Superior temporal gyrus (tissue), 1 donor: ENCODE measurements at regions not wholly inside any gene's neighbourhood (a gene's known extent, or its start where the extent isn't known, plus 50 kb on each side); places are given as distances from the start of the nearest gene placed in this dataset.

ENCODE experiments used
- DNase-seq: peaks from one replicate; pipeline ENCODE4 v3.0.0-alpha.2; 2016; ENCODE audit errors: extremely low spot score

GRCh38 chr10:4733150-4733842 is 92.7 kb upstream of the AKR1E2 start:
- no peak for DNase-seq

GRCh38 chr10:4730998-4731397 is 95.0 kb upstream of the AKR1E2 start:
- DNase-seq: no peak

GRCh38 chr10:4725917-4726606 is 99.9 kb upstream of the AKR1E2 start:
- no peak for DNase-seq

- DNase-seq: no peak
These were observed 102.1 kb upstream of the AKR1E2 start for GRCh38 chr10:4723860-4724259.

- DNase-seq: no peak
These were observed 103.8 kb upstream of the AKR1E2 start for GRCh38 chr10:4721999-4722753.

- DNase-seq: no peak
These were observed 105.5 kb upstream of the AKR1E2 start for GRCh38 chr10:4720463-4720862.

GRCh38 chr10:4719671-4720070 is 106.3 kb upstream of the AKR1E2 start:
- DNase-seq: no peak

GRCh38 chr10:4719036-4719435 is 107.0 kb upstream of the AKR1E2 start:
- DNase-seq: no peak

GRCh38 chr10:4718544-4718943 is 107.5 kb upstream of the AKR1E2 start:
- no peak for DNase-seq

- no peak for DNase-seq
These were observed 108.3 kb upstream of the AKR1E2 start for GRCh38 chr10:4717670-4718069.

- DNase-seq: no peak
These were observed 115.1 kb upstream of the AKR1E2 start for GRCh38 chr10:4710858-4711257.

GRCh38 chr10:4708123-4708759 is 117.8 kb upstream of the AKR1E2 start:
- DNase-seq: no peak

- DNase-seq: no peak
These were observed 118.8 kb upstream of the AKR1E2 start for GRCh38 chr10:4707221-4707620.

- no peak for DNase-seq
These were observed 121.9 kb upstream of the AKR1E2 start for GRCh38 chr10:4704034-4704545.

GRCh38 chr10:4701016-4701415 is 125.0 kb upstream of the AKR1E2 start:
- DNase-seq: no peak

GRCh38 chr10:4699950-4700730 is 125.9 kb upstream of the AKR1E2 start:
- no peak for DNase-seq

- DNase-seq: no peak
These were observed 127.9 kb upstream of the AKR1E2 start for GRCh38 chr10:4698075-4698474.

- no peak for DNase-seq
These were observed 129.8 kb upstream of the AKR1E2 start for GRCh38 chr10:4696186-4696585.

- no peak for DNase-seq
These were observed 132.0 kb upstream of the AKR1E2 start for GRCh38 chr10:4693967-4694366.

- no peak for DNase-seq
These were observed 133.8 kb upstream of the AKR1E2 start for GRCh38 chr10:4692206-4692605.

GRCh38 chr10:4691776-4692175 is 134.2 kb upstream of the AKR1E2 start:
- no peak for DNase-seq
